ENCODE measurements at regions not wholly inside any gene's neighbourhood (a gene's known extent, or its start where the extent isn't known, plus 50 kb on each side); places are given as distances from the start of the nearest gene placed in this dataset.

GRCh38 chr1:80769208-80769750, 1031.5 kb upstream of the ADGRL2 start:
- no peak for DNase-seq (ENCODE audit: low read depth in 4 of 4, low spot score in 2 of 4)

- no peak for DNase-seq (ENCODE audit: low read depth in 4 of 4, low spot score in 2 of 4)
These were observed 1033.0 kb upstream of the ADGRL2 start for GRCh38 chr1:80767711-80768110.

GRCh38 chr1:80759354-80759753, 1041.4 kb upstream of the ADGRL2 start:
- DNase-seq (ENCODE audit: low read depth in 4 of 4, low spot score in 2 of 4) = no peak

- no peak for DNase-seq (ENCODE audit: low read depth in 4 of 4, low spot score in 2 of 4)
These were observed 1044.8 kb upstream of the ADGRL2 start for GRCh38 chr1:80755944-80756343.

- no peak for DNase-seq (ENCODE audit: low read depth in 4 of 4, low spot score in 2 of 4)
These were observed 1049.5 kb upstream of the ADGRL2 start for GRCh38 chr1:80751204-80751603.

- DNase-seq (ENCODE audit: low read depth in 4 of 4, low spot score in 2 of 4) = no peak
These were observed 1069.4 kb upstream of the ADGRL2 start for GRCh38 chr1:80731241-80731894.

GRCh38 chr1:80722611-80723010, 1078.1 kb upstream of the ADGRL2 start:
- no peak for DNase-seq (ENCODE audit: low read depth in 4 of 4, low spot score in 2 of 4)

GRCh38 chr1:80706526-80706925, 1094.2 kb upstream of the ADGRL2 start:
- DNase-seq (ENCODE audit: low read depth in 4 of 4, low spot score in 2 of 4) = no peak

GRCh38 chr1:80678438-80678837, 1122.3 kb upstream of the ADGRL2 start:
- DNase-seq (ENCODE audit: low read depth in 4 of 4, low spot score in 2 of 4) = no peak

GRCh38 chr1:80675454-80675853, 1125.3 kb upstream of the ADGRL2 start:
- DNase-seq (ENCODE audit: low read depth in 4 of 4, low spot score in 2 of 4) = no peak

- no peak for DNase-seq (ENCODE audit: low read depth in 4 of 4, low spot score in 2 of 4)
These were observed 1126.7 kb upstream of the ADGRL2 start for GRCh38 chr1:80673935-80674597.

GRCh38 chr1:80668372-80668771, 1132.4 kb upstream of the ADGRL2 start:
- DNase-seq (ENCODE audit: low read depth in 4 of 4, low spot score in 2 of 4) = no peak

GRCh38 chr1:80666073-80666472, 1134.7 kb upstream of the ADGRL2 start:
- DNase-seq (ENCODE audit: low read depth in 4 of 4, low spot score in 2 of 4) = no peak

- no peak for DNase-seq (ENCODE audit: low read depth in 4 of 4, low spot score in 2 of 4)
These were observed 1141.6 kb upstream of the ADGRL2 start for GRCh38 chr1:80659161-80659560.

- no peak for DNase-seq (ENCODE audit: low read depth in 4 of 4, low spot score in 2 of 4)
These were observed 1143.0 kb upstream of the ADGRL2 start for GRCh38 chr1:80657707-80658106.

- no peak for DNase-seq (ENCODE audit: low read depth in 4 of 4, low spot score in 2 of 4)
These were observed 1143.6 kb upstream of the ADGRL2 start for GRCh38 chr1:80657044-80657643.

- DNase-seq (ENCODE audit: low read depth in 4 of 4, low spot score in 2 of 4) = no peak
These were observed 1144.1 kb upstream of the ADGRL2 start for GRCh38 chr1:80656641-80657040.

GRCh38 chr1:80656014-80656636, 1144.6 kb upstream of the ADGRL2 start:
- no peak for DNase-seq (ENCODE audit: low read depth in 4 of 4, low spot score in 2 of 4)

- no peak for DNase-seq (ENCODE audit: low read depth in 4 of 4, low spot score in 2 of 4)
These were observed 1154.7 kb upstream of the ADGRL2 start for GRCh38 chr1:80646053-80646452.

GRCh38 chr1:80645621-80646020, 1155.1 kb upstream of the ADGRL2 start:
- no peak for DNase-seq (ENCODE audit: low read depth in 4 of 4, low spot score in 2 of 4)

- no peak for DNase-seq (ENCODE audit: low read depth in 4 of 4, low spot score in 2 of 4)
These were observed 1159.8 kb upstream of the ADGRL2 start for GRCh38 chr1:80640978-80641377.
